SK-N-SH (cell line): ENCODE measurements at regions not wholly inside any gene's neighbourhood (a gene's known extent, or its start where the extent isn't known, plus 50 kb on each side); places are given as distances from the start of the nearest gene placed in this dataset.

ENCODE experiments used
- CTCF ChIA-PET: fragments of 300-600, 350-600 bp; formaldehyde crosslinking; extraction: SDS; loops from one replicate; lab custom pipeline; 2021; lab: Yijun Ruan, JAX
- POLR2A ChIA-PET: fragments of 350-600 bp; sonication (Branson Sonifier 250); formaldehyde crosslinking; extraction: SDS; loops from one replicate; lab custom pipeline; 2020; ENCODE audit warnings: antibody characterized with exemption, inconsistent platforms; lab: Yijun Ruan, JAX
- DNase-seq: peaks from one replicate; pipeline ENCODE4 v3.0.0; 2012
- H2AFZ ChIP-seq: fragments of 200-600 bp; sonication (generic); 2 replicates; pipeline ENCODE4 v1.8.1; 2016; ENCODE audit warnings: antibody characterized with exemption, mild to moderate bottlenecking, low read depth
- H3F3A ChIP-seq: fragments of 200-600 bp; sonication (generic); replicated peaks from 2 replicates; pipeline ENCODE3; 2016; ENCODE audit warnings: antibody characterized with exemption, mild to moderate bottlenecking; ENCODE audit not compliant: insufficient read depth
- H3K27ac ChIP-seq, 2 experiments: fragments of 200-500 bp in 1 of 2; fragments of 200-600 bp in 1 of 2; sonication (Bioruptor generic) in 1 of 2; sonication (generic), shearing (Covaris generic) in 1 of 2; 2 replicates each; pipeline versions ENCODE4 v1.5.1 to v1.6.1; 2014 to 2016; ENCODE audit warnings: low read depth in 2 of 2, inconsistent platforms in 1 of 2, low read length in 1 of 2, mild to moderate bottlenecking in 1 of 2, mixed read lengths in 1 of 2
- H3K27me3 ChIP-seq: fragments of 200-600 bp; sonication (generic), shearing (Covaris generic); 2 replicates; pipeline ENCODE4 v1.6.1; 2016; ENCODE audit warnings: mixed run types; ENCODE audit not compliant: insufficient read depth
- H3K36me3 ChIP-seq, 2 experiments: fragments of 200-500 bp in 1 of 2; fragments of 200-600 bp in 1 of 2; sonication (Bioruptor generic) in 1 of 2; sonication (generic) in 1 of 2; replicated peaks in 1 of 2; 2 replicates each; pipeline versions ENCODE3 to v1.5.1; 2014 to 2016; ENCODE audit warnings: low read length in 1 of 2, mild to moderate bottlenecking in 1 of 2; ENCODE audit not compliant: insufficient read depth in 2 of 2, control insufficient read depth in 1 of 2
- H3K4me1 ChIP-seq, 2 experiments: fragments of 200-500 bp in 1 of 2; fragments of 200-600 bp in 1 of 2; sonication (Bioruptor generic) in 1 of 2; sonication (generic), shearing (Covaris generic) in 1 of 2; 2 replicates each; pipeline versions ENCODE4 v1.5.1 to v1.6.1; 2014 to 2016; ENCODE audit warnings: low read depth in 1 of 2, low read length in 1 of 2, mixed run types in 1 of 2; ENCODE audit not compliant: insufficient read depth in 2 of 2, control insufficient read depth in 1 of 2
- H3K4me2 ChIP-seq: fragments of 200-600 bp; sonication (generic), shearing (Covaris generic); 2 replicates; pipeline ENCODE4 v1.6.1; 2017; ENCODE audit warnings: mixed run types
- H3K4me3 ChIP-seq, 2 experiments: fragments of 200-500 bp in 1 of 2; fragments of 200-600 bp in 1 of 2; sonication (Bioruptor generic) in 1 of 2; sonication (generic), shearing (Covaris generic) in 1 of 2; 2 replicates each; pipeline versions ENCODE4 v1.5.1 to v1.8.1; 2014 to 2016; ENCODE audit warnings: low read depth in 2 of 2, inconsistent platforms in 1 of 2, low read length in 1 of 2, mild to moderate bottlenecking in 1 of 2, mixed read lengths in 1 of 2, moderate library complexity in 1 of 2
- H3K79me2 ChIP-seq: fragments of 200-600 bp; sonication (generic); 2 replicates; pipeline ENCODE4 v1.8.1; 2017; ENCODE audit warnings: mild to moderate bottlenecking; ENCODE audit not compliant: insufficient read depth
- H3K9ac ChIP-seq: fragments of 200-600 bp; sonication (generic); 2 replicates; pipeline ENCODE4 v1.6.1; 2017; ENCODE audit warnings: mixed run types
- H3K9me2 ChIP-seq: fragments of 200-600 bp; sonication (generic); 2 replicates; pipeline ENCODE4 v1.6.1; 2017; ENCODE audit warnings: mixed run types
- H3K9me3 ChIP-seq: fragments of 200-600 bp; sonication (generic); 2 replicates; pipeline ENCODE4 v1.6.1; 2017; ENCODE audit warnings: mixed run types, mild to moderate bottlenecking, moderate library complexity
- H4K20me1 ChIP-seq: fragments of 200-600 bp; sonication (generic); 2 replicates; pipeline ENCODE4 v1.6.1; 2017; ENCODE audit warnings: mild to moderate bottlenecking, mixed run types; ENCODE audit not compliant: insufficient read depth
- EZH2phosphoT487 ChIP-seq: fragments of 200-600 bp; sonication (generic); IDR thresholded peaks from 2 replicates; pipeline ENCODE4 v1.6.1; 2017; ENCODE audit warnings: low read depth, mixed run types, mild to moderate bottlenecking, antibody characterized with exemption, moderate library complexity, borderline replicate concordance
- FOSL2 ChIP-seq: IDR thresholded peaks from 2 replicates; pipeline ENCODE4 v1.4.0; 2012; ENCODE audit warnings: low read depth, mild to moderate bottlenecking, moderate library complexity, borderline replicate concordance
- NRF1 ChIP-seq: IDR thresholded peaks from 2 replicates; pipeline ENCODE4 v1.6.1; 2012; ENCODE audit warnings: low read depth, mild to moderate bottlenecking, low read length
- RAD21 ChIP-seq: IDR thresholded peaks from 2 replicates; pipeline ENCODE4 v1.6.1; 2012; ENCODE audit warnings: mild to moderate bottlenecking, low read length
- REST ChIP-seq: IDR thresholded peaks from 2 replicates; pipeline ENCODE4 v1.6.1; 2012; ENCODE audit warnings: mild to moderate bottlenecking, low read depth, low read length, moderate library complexity
- YY1 ChIP-seq: IDR thresholded peaks from 2 replicates; pipeline ENCODE4 v1.4.0; 2012; ENCODE audit warnings: low read depth, mild to moderate bottlenecking
- ZBTB33 ChIP-seq: IDR thresholded peaks from 2 replicates; pipeline ENCODE4 v1.4.0; 2012; ENCODE audit warnings: low read depth, borderline replicate concordance
- WGBS: methylation state at CpG from one replicate; pipeline ENCODE4 v1.1.6; 2017; ENCODE audit warnings: low lambda C conversion rate; 5-methylcytosine and 5-hydroxymethylcytosine counted together

GRCh38 chr4:162787120-162787519, 379.6 kb downstream of the NAF1 start:
- no peak overlapping the region for H3K4me2 ChIP-seq
- no peak for DNase-seq
- no peaks in the 10 kb centered on the region; a peak in 1 of 4 replicates for H3K4me1 ChIP-seq
- H3K4me3 ChIP-seq = no peak overlapping the region
- peaks cover 2% of the 10 kb centered on the region for H3F3A ChIP-seq
- CTCF ChIA-PET = no interaction called here
- TF ChIP-seq EZH2phosphoT487 (no peak), FOSL2 (no peak), NRF1 (no peak), YY1 (no peak), RAD21 (no peak)
- H3K9me3 ChIP-seq = no peaks in the 10 kb centered on the region
- H3K9ac ChIP-seq = no peak overlapping the region
- no peak overlapping the region for H2AFZ ChIP-seq
- H3K9me2 ChIP-seq = no peaks in the 10 kb centered on the region
- H3K36me3 ChIP-seq = no peaks in the 10 kb centered on the region
- H3K79me2 ChIP-seq = no peaks in the 10 kb centered on the region
- no peaks in the 10 kb centered on the region for H4K20me1 ChIP-seq
- no peak overlapping the region for H3K27ac ChIP-seq
- POLR2A ChIA-PET = no interaction called here
- no peaks in the 10 kb centered on the region for H3K27me3 ChIP-seq
- 50% methylated on average over 2 of the region's 2 CpGs for WGBS

GRCh38 chr4:162782778-162783525, 383.7 kb downstream of the NAF1 start:
- peak overlapping the region; percentile 77 for H2AFZ ChIP-seq
- 12% methylated on average over 7 of the region's 7 CpGs for WGBS
- CTCF ChIA-PET = no interaction called here

More at GRCh38 chr4:162782778-162783525, 383.7 kb downstream of the NAF1 start:
- TF ChIP-seq REST (no peak), ZBTB33 (no peak)
- TF ChIP-seq, all 33 proteins: peak for 0
- H3K27me3 ChIP-seq = no peaks in the 10 kb centered on the region
- no peak overlapping the region for H3K4me3 ChIP-seq
- POLR2A ChIA-PET = no interaction called here
- H3K9me3 ChIP-seq = no peaks in the 10 kb centered on the region
- no peaks in the 10 kb centered on the region for H3K36me3 ChIP-seq
- DNase-seq = no peak
- H3K4me1 ChIP-seq = no peaks in the 10 kb centered on the region
- no peaks in the 10 kb centered on the region for H3K79me2 ChIP-seq
- H4K20me1 ChIP-seq = no peaks in the 10 kb centered on the region
- no peak overlapping the region for H3K27ac ChIP-seq
- H3K9ac ChIP-seq = no peak overlapping the region
- no peak overlapping the region for H3K4me2 ChIP-seq
- H3K9me2 ChIP-seq = no peaks in the 10 kb centered on the region
- no peaks in the 10 kb centered on the region for H3F3A ChIP-seq
